HG03135 (cell line): ENCODE measurements at regions not wholly inside any gene's neighbourhood (a gene's known extent, or its start where the extent isn't known, plus 50 kb on each side); places are given as distances from the start of the nearest gene placed in this dataset.
"Not testable (repeated sequence)": the region's sequence is repeated elsewhere in the genome, so short reads cannot be mapped to it uniquely, and the experiment has no call there.

Source experiments
- ATAC-seq: cut with Tn5 transposase; IDR thresholded peaks from one replicate; pipeline ENCODE4 v1.9.1; 2021; ENCODE audit warnings: mild to moderate bottlenecking, moderate library complexity; ENCODE audit not compliant: unreplicated experiment

- ATAC-seq: no peak
Measured at GRCh38 chr4:34261799-34262314, 1982.5 kb downstream of the ARAP2 start.

- no peak for ATAC-seq
Measured at GRCh38 chr4:34269613-34270012, 1974.7 kb downstream of the ARAP2 start.

- no peak for ATAC-seq
Measured at GRCh38 chr4:34271479-34272355, 1972.6 kb downstream of the ARAP2 start.

- ATAC-seq: no peak
Measured at GRCh38 chr4:34279011-34279410, 1965.3 kb downstream of the ARAP2 start.

GRCh38 chr4:34280131-34280530 is 1964.2 kb downstream of the ARAP2 start:
- ATAC-seq: no peak

GRCh38 chr4:34281826-34282225 is 1962.5 kb downstream of the ARAP2 start:
- ATAC-seq: no peak

GRCh38 chr4:34289489-34289888 is 1954.8 kb downstream of the ARAP2 start:
- ATAC-seq: no peak

- ATAC-seq: no peak
Measured at GRCh38 chr4:34289962-34290361, 1954.4 kb downstream of the ARAP2 start.

- ATAC-seq: no peak
Measured at GRCh38 chr4:34293459-34293858, 1950.9 kb downstream of the ARAP2 start.

- ATAC-seq: no peak
Measured at GRCh38 chr4:34309383-34309906, 1934.9 kb downstream of the ARAP2 start.

GRCh38 chr4:34318773-34319172 is 1925.5 kb downstream of the ARAP2 start:
- no peak for ATAC-seq

GRCh38 chr4:34323549-34324320 is 1920.6 kb downstream of the ARAP2 start:
- no peak for ATAC-seq

GRCh38 chr4:34328939-34329338 is 1915.4 kb downstream of the ARAP2 start:
- ATAC-seq: no peak

- ATAC-seq: not testable (repeated sequence)
Measured at GRCh38 chr4:34335156-34335555, 1909.2 kb downstream of the ARAP2 start.

GRCh38 chr4:34335556-34335955 is 1908.8 kb downstream of the ARAP2 start:
- ATAC-seq: not testable (repeated sequence)

- no peak for ATAC-seq
Measured at GRCh38 chr4:34362654-34363053, 1881.7 kb downstream of the ARAP2 start.

GRCh38 chr4:34363842-34364241 is 1880.5 kb downstream of the ARAP2 start:
- no peak for ATAC-seq

GRCh38 chr4:34365946-34366345 is 1878.4 kb downstream of the ARAP2 start:
- no peak for ATAC-seq

- no peak for ATAC-seq
Measured at GRCh38 chr4:34371676-34372075, 1872.6 kb downstream of the ARAP2 start.

- no peak for ATAC-seq
Measured at GRCh38 chr4:34372815-34373214, 1871.5 kb downstream of the ARAP2 start.

GRCh38 chr4:34373456-34373855 is 1870.9 kb downstream of the ARAP2 start:
- no peak for ATAC-seq

GRCh38 chr4:34412233-34412632 is 1832.1 kb downstream of the ARAP2 start:
- no peak for ATAC-seq
